ENCODE measurements at regions not wholly inside any gene's neighbourhood (a gene's known extent, or its start where the extent isn't known, plus 50 kb on each side); places are given as distances from the start of the nearest gene placed in this dataset.
A peak's percentile ranks its signal among the peaks of the same experiment; 100 is the strongest.

GRCh38 chrY:8698571-8698970 is 638.7 kb upstream of the TSPY4 start:
- no peak overlapping the region for H3K4me3 ChIP-seq (ENCODE audit: low read depth, low read length)
- FAIRE-seq (no peak), DNase-seq (ENCODE audit: low read depth) (no peak)
- no peaks in the 10 kb centered on the region for H3K36me3 ChIP-seq (ENCODE audit: control insufficient read depth, insufficient read depth, low read length)
- no peak for TF ChIP-seq CTCF (IDR thresholded peaks at IDR 0.05; ENCODE audit: insufficient read depth, low read length, severe bottlenecking)
- no peaks in the 10 kb centered on the region for H3K27me3 ChIP-seq (ENCODE audit: control insufficient read depth, insufficient read depth, low read length)

- H3K27me3 ChIP-seq (ENCODE audit: control insufficient read depth, insufficient read depth, low read length): no peaks in the 10 kb centered on the region
- no peak for FAIRE-seq
- H3K36me3 ChIP-seq (ENCODE audit: control insufficient read depth, insufficient read depth, low read length): no peaks in the 10 kb centered on the region
- peak; percentile 5 for DNase-seq (ENCODE audit: low read depth)
- no peak overlapping the region for H3K4me3 ChIP-seq (ENCODE audit: low read depth, low read length)
- TF ChIP-seq CTCF (IDR thresholded peaks at IDR 0.05; ENCODE audit: insufficient read depth, low read length, severe bottlenecking): no peak
Observed at GRCh38 chrY:8705636-8706300, 631.5 kb upstream of the TSPY4 start.

- no peak for FAIRE-seq
- H3K4me3 ChIP-seq (ENCODE audit: low read depth, low read length): no peak overlapping the region
- H3K36me3 ChIP-seq (ENCODE audit: control insufficient read depth, insufficient read depth, low read length): no peaks in the 10 kb centered on the region
- no peak for DNase-seq (ENCODE audit: low read depth)
- no peak for TF ChIP-seq CTCF (IDR thresholded peaks at IDR 0.05; ENCODE audit: insufficient read depth, low read length, severe bottlenecking)
- no peaks in the 10 kb centered on the region for H3K27me3 ChIP-seq (ENCODE audit: control insufficient read depth, insufficient read depth, low read length)
Observed at GRCh38 chrY:8712296-8712695, 625.0 kb upstream of the TSPY4 start.

GRCh38 chrY:8715226-8715625 is 622.0 kb upstream of the TSPY4 start:
- FAIRE-seq (no peak), DNase-seq (ENCODE audit: low read depth) (no peak)
- H3K36me3 ChIP-seq (ENCODE audit: control insufficient read depth, insufficient read depth, low read length): no peaks in the 10 kb centered on the region
- H3K27me3 ChIP-seq (ENCODE audit: control insufficient read depth, insufficient read depth, low read length): no peaks in the 10 kb centered on the region
- TF ChIP-seq CTCF (IDR thresholded peaks at IDR 0.05; ENCODE audit: insufficient read depth, low read length, severe bottlenecking): no peak
- H3K4me3 ChIP-seq (ENCODE audit: low read depth, low read length): no peak overlapping the region

- TF ChIP-seq CTCF (IDR thresholded peaks at IDR 0.05; ENCODE audit: insufficient read depth, low read length, severe bottlenecking): no peak
- DNase-seq (ENCODE audit: low read depth) (peak; percentile 13), FAIRE-seq (no peak)
Observed at GRCh38 chrY:8726616-8727015, 610.6 kb upstream of the TSPY4 start.

GRCh38 chrY:8729971-8730370 is 607.3 kb upstream of the TSPY4 start:
- Histone ChIP-seq H3K27me3 (ENCODE audit: control insufficient read depth, insufficient read depth, low read length) (no peaks in the 10 kb centered on the region), H3K36me3 (ENCODE audit: control insufficient read depth, insufficient read depth, low read length) (no peaks in the 10 kb centered on the region), H3K4me3 (ENCODE audit: low read depth, low read length) (no peak overlapping the region)
- FAIRE-seq (no peak), DNase-seq (ENCODE audit: low read depth) (no peak)
- no peak for TF ChIP-seq CTCF (IDR thresholded peaks at IDR 0.05; ENCODE audit: insufficient read depth, low read length, severe bottlenecking)

More at GRCh38 chrY:8726616-8727015, 610.6 kb upstream of the TSPY4 start:
- Histone ChIP-seq H3K4me3 (ENCODE audit: low read depth, low read length) (no peak overlapping the region), H3K36me3 (ENCODE audit: control insufficient read depth, insufficient read depth, low read length) (no peaks in the 10 kb centered on the region), H3K27me3 (ENCODE audit: control insufficient read depth, insufficient read depth, low read length) (no peaks in the 10 kb centered on the region)

Measured in bronchial epithelial cell (primary cell).